OCI-LY1 (cell line): ENCODE measurements at regions not wholly inside any gene's neighbourhood (a gene's known extent, or its start where the extent isn't known, plus 50 kb on each side); places are given as distances from the start of the nearest gene placed in this dataset.

ENCODE experiments used
- H2AFZ ChIP-seq: fragments of 200-600 bp; sonication (generic), shearing (Covaris generic); 2 replicates; pipeline ENCODE4 v1.6.0; 2014; ENCODE audit warnings: antibody characterized with exemption, mild to moderate bottlenecking, low read length
- H3F3A ChIP-seq: fragments of 200-600 bp; sonication (generic), shearing (Covaris generic); 2 replicates; pipeline ENCODE4 v1.6.0; 2014; ENCODE audit warnings: mild to moderate bottlenecking, antibody characterized with exemption, low read length, moderate library complexity; ENCODE audit not compliant: insufficient read depth
- H3K27ac ChIP-seq: fragments of 200-600 bp; sonication (generic); 2 replicates; pipeline ENCODE4 v1.5.1; 2014; ENCODE audit warnings: low read length, mixed run types, mild to moderate bottlenecking, low read depth; ENCODE audit not compliant: poor library complexity, severe bottlenecking
- H3K27me3 ChIP-seq: fragments of 200-600 bp; sonication (generic); 2 replicates; pipeline ENCODE4 v1.6.0; 2014; ENCODE audit warnings: antibody characterized with exemption, mild to moderate bottlenecking, low read length, moderate library complexity; ENCODE audit not compliant: insufficient read depth
- H3K36me3 ChIP-seq: fragments of 200-600 bp; sonication (generic); 2 replicates; pipeline ENCODE4 v1.6.1; 2014; ENCODE audit warnings: mild to moderate bottlenecking, antibody characterized with exemption, low read length, moderate library complexity, mixed read lengths; ENCODE audit not compliant: insufficient read depth
- H3K4me1 ChIP-seq: fragments of 200-600 bp; sonication (generic); 2 replicates; pipeline ENCODE4 v1.5.1; 2014; ENCODE audit warnings: mild to moderate bottlenecking, low read length, moderate library complexity; ENCODE audit not compliant: insufficient read depth, severe bottlenecking
- H3K4me2 ChIP-seq: fragments of 200-600 bp; sonication (generic), shearing (Covaris generic); 2 replicates; pipeline ENCODE4 v1.6.1; 2014; ENCODE audit warnings: low read length
- H3K4me3 ChIP-seq: fragments of 200-600 bp; sonication (generic); 2 replicates; pipeline ENCODE4 v1.5.1; 2014; ENCODE audit warnings: low read length, low read depth, mild to moderate bottlenecking, mixed read lengths; ENCODE audit not compliant: poor library complexity, severe bottlenecking
- H3K79me2 ChIP-seq: fragments of 200-600 bp; shearing (Covaris generic); 2 replicates; pipeline ENCODE4 v1.6.1; 2016; ENCODE audit warnings: mixed run types, low read length, mixed read lengths; ENCODE audit not compliant: insufficient read depth
- H3K9ac ChIP-seq: fragments of 200-600 bp; sonication (generic), shearing (Covaris generic); 2 replicates; pipeline ENCODE4 v1.6.1; 2014; ENCODE audit warnings: mild to moderate bottlenecking, low read length, mixed read lengths
- H3K9me2 ChIP-seq: fragments of 200-600 bp; sonication (generic), shearing (Covaris generic); 2 replicates; pipeline ENCODE4 v1.6.1; 2014; ENCODE audit warnings: low read depth, mild to moderate bottlenecking, low read length, mixed read lengths
- H3K9me3 ChIP-seq: fragments of 200-600 bp; shearing (Covaris generic); 2 replicates; pipeline ENCODE4 v1.6.1; 2014; ENCODE audit warnings: low read length, mixed read lengths
- H4K20me1 ChIP-seq: fragments of 200-600 bp; sonication (generic), shearing (Covaris generic); 2 replicates; pipeline ENCODE4 v1.6.0; 2016; ENCODE audit warnings: mild to moderate bottlenecking, low read length; ENCODE audit not compliant: insufficient read depth
- EZH2 ChIP-seq: fragments of 200-600 bp; sonication (generic), shearing (Covaris generic); IDR thresholded peaks from 2 replicates; pipeline ENCODE4 v1.8.0; 2017; ENCODE audit warnings: borderline replicate concordance, mixed run types, mild to moderate bottlenecking, antibody characterized with exemption, low read length, moderate library complexity, mixed read lengths
- TF ChIP-seq, protein P1 (sequence below): fragments of 200-600 bp; sonication (generic), shearing (Covaris generic); IDR thresholded peaks from 2 replicates; pipeline ENCODE4 v1.5.1; 2017; ENCODE audit warnings: mild to moderate bottlenecking, antibody characterized with exemption, low read length, moderate library complexity, mixed read lengths

DNA sequence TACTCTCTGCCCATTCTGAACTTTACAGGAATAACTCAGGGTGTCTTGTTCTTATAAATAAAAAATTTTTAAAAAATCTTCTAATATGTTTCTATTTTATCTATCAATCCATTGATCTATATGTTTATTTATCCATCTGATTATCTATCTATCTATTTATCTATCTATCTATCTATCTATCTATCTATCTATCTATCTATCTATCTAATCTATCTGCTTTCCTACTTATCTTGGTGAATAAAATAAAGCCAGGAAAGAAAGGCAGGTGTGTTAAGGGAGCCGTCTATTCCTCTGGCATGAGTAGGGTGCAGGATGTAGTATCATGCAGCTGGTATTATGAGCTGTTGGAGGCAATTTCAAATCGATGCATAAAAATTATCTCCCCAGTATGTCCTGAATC lies 153.0 kb downstream of the FOXA2 start:
- Histone ChIP-seq H3K79me2 (no peaks in the 10 kb centered on the region), H3K36me3 (no peaks in the 10 kb centered on the region), H4K20me1 (no peaks in the 10 kb centered on the region), H3K27me3 (no peaks in the 10 kb centered on the region), H3K9ac (no peak overlapping the region), H2AFZ (no peak overlapping the region), H3K27ac (no peak overlapping the region), H3K9me3 (no peaks in the 10 kb centered on the region), H3F3A (no peaks in the 10 kb centered on the region), H3K9me2 (no peaks in the 10 kb centered on the region), H3K4me1 (no peaks in the 10 kb centered on the region), H3K4me2 (no peak overlapping the region), H3K4me3 (no peak overlapping the region)
- TF ChIP-seq EZH2 = no peak
- TF ChIP-seq, protein P1, sequence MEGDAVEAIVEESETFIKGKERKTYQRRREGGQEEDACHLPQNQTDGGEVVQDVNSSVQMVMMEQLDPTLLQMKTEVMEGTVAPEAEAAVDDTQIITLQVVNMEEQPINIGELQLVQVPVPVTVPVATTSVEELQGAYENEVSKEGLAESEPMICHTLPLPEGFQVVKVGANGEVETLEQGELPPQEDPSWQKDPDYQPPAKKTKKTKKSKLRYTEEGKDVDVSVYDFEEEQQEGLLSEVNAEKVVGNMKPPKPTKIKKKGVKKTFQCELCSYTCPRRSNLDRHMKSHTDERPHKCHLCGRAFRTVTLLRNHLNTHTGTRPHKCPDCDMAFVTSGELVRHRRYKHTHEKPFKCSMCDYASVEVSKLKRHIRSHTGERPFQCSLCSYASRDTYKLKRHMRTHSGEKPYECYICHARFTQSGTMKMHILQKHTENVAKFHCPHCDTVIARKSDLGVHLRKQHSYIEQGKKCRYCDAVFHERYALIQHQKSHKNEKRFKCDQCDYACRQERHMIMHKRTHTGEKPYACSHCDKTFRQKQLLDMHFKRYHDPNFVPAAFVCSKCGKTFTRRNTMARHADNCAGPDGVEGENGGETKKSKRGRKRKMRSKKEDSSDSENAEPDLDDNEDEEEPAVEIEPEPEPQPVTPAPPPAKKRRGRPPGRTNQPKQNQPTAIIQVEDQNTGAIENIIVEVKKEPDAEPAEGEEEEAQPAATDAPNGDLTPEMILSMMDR = no peak

DNA sequence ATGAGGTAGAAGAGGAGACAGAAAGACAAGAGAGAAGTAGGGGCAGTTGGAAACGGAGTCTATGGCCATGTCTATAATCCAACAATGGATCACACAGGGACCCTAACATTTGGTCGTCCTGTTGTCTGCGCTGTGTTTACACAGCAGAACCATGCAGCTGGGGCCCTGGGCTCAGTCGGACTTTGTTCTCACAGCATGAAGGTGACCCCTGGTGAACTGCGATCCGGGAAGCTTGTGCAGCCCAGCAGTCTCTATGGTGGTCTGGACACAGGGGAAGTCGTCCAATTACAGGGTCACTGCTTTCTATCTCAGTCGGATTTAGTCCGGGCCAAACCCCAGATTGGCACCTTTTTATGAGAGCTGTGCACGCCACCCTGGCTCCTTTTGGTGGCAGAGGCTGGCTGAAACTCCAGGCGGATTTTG lies 153.6 kb downstream of the FOXA2 start:
- H3K9me2 ChIP-seq = no peaks in the 10 kb centered on the region
- H4K20me1 ChIP-seq = no peaks in the 10 kb centered on the region
- H3K79me2 ChIP-seq = no peaks in the 10 kb centered on the region
- H3K27me3 ChIP-seq = no peaks in the 10 kb centered on the region
- H3K9ac ChIP-seq = no peak overlapping the region
- TF ChIP-seq, protein P1 = no peak
- no peak for TF ChIP-seq EZH2
- no peaks in the 10 kb centered on the region for H3K9me3 ChIP-seq
- H3K4me3 ChIP-seq = no peak overlapping the region
- H3K4me1 ChIP-seq = no peaks in the 10 kb centered on the region
- H3K27ac ChIP-seq = no peak overlapping the region
- no peaks in the 10 kb centered on the region for H3F3A ChIP-seq
- no peak overlapping the region for H3K4me2 ChIP-seq
- H2AFZ ChIP-seq = no peak overlapping the region
- no peaks in the 10 kb centered on the region for H3K36me3 ChIP-seq

GRCh38 chr20:22430154-22430745 lies 154.1 kb downstream of the FOXA2 start:
- H3K9me2 ChIP-seq = no peaks in the 10 kb centered on the region
- no peak overlapping the region for H3K4me3 ChIP-seq
- H3K4me1 ChIP-seq = no peaks in the 10 kb centered on the region
- H3K79me2 ChIP-seq = no peaks in the 10 kb centered on the region
- H3K27ac ChIP-seq = no peak overlapping the region
- H3K27me3 ChIP-seq = no peaks in the 10 kb centered on the region
- no peak overlapping the region for H3K4me2 ChIP-seq
- H3K9me3 ChIP-seq = no peaks in the 10 kb centered on the region
- no peaks in the 10 kb centered on the region for H3K36me3 ChIP-seq
- H2AFZ ChIP-seq = no peak overlapping the region
- no peaks in the 10 kb centered on the region for H3F3A ChIP-seq
- TF ChIP-seq, protein P1 = no peak
- TF ChIP-seq EZH2 = no peak
- no peak overlapping the region for H3K9ac ChIP-seq
- no peaks in the 10 kb centered on the region for H4K20me1 ChIP-seq
